ENCODE measurements at regions not wholly inside any gene's neighbourhood (a gene's known extent, or its start where the extent isn't known, plus 50 kb on each side); places are given as distances from the start of the nearest gene placed in this dataset.

DNA sequence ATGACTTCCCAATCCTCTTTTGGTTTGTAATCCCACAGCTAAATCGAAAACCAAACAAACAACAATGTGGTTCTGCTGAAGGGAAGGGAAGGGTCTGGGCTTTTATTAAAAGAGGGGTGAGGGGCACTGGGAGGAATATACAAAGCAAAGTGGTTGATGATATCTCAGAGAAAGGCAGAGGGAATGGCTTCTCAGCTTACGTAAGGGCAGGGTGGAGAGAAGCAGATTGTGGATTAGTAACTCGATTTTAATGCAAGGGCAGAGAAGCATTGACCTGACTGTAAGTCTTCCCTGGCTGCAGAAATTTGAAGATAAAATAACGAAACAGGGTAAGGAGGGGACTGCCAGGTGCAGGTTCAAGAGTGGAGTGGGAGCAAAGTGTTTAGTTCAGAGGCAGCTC lies 438.2 kb upstream of the LRRC7 start:
- Histone ChIP-seq H3K27ac (ENCODE audit: low read depth, low read length, severe bottlenecking) (no peak overlapping the region), H3K4me1 (ENCODE audit: control insufficient read depth, insufficient read depth, low read length, poor library complexity, severe bottlenecking) (no peaks in the 10 kb centered on the region), H3K9me3 (ENCODE audit: control insufficient read depth, low read length) (no peaks in the 10 kb centered on the region), H3K4me3 (ENCODE audit: extremely low read depth, insufficient read depth, low read length, poor library complexity, severe bottlenecking) (no peak overlapping the region), H3K36me3 (ENCODE audit: control insufficient read depth, insufficient read depth, low read length) (no peaks in the 10 kb centered on the region)
- 82 to 83% methylated on average over 3 of the region's 4 CpGs for WGBS, 2 experiments (ENCODE audit: insufficient coverage in 2 of 2)

DNA sequence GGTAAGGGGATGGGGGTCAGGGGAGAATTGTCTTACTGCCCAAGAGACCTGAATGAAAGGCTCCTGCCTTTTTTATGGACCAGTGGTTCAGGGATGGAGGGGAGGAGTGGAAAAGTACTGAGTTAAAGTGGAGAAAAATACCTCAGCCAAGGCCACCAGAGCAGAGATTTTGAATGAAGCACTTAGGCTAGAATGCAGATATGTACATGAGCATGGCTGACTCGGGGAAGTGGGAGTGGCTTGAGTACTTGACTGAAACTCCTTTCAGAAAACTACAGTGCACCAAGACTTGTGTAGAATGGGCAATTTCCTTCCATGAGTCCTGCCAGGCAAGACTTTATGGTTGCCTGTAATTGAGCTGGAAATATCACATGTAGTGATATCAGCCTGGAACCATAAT lies 429.6 kb upstream of the LRRC7 start:
- WGBS, 2 experiments (ENCODE audit: insufficient coverage in 2 of 2): 83 to 100% methylated on average over 1 of the region's 1 CpG

DNA sequence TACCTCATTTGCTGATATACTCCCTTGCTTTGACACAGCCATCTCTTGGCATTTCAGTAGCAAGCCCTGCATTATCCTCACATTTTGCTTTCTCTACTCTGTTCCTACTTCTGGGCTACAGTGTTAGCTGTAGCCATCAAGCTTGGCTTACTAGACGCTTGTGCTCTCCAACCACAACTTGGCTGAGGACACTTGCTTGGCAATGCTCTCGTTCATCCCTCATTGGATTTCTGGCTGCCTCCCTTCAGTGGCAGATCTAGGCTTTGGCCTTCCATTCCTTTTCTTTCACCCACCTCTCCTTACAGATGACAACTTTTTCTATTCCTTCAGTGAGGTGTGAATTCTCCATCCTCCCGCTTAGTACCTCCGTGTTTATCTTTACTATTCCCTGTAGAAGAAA lies 428.7 kb upstream of the LRRC7 start:
- no peaks in the 10 kb centered on the region for H3K9me3 ChIP-seq (ENCODE audit: control insufficient read depth, low read length)
- H3K27ac ChIP-seq (ENCODE audit: low read depth, low read length, severe bottlenecking): no peak overlapping the region
- 87 to 89% methylated on average over 2 of the region's 4 CpGs for WGBS, 2 experiments (ENCODE audit: insufficient coverage in 2 of 2)
- H3K4me1 ChIP-seq (ENCODE audit: control insufficient read depth, insufficient read depth, low read length, poor library complexity, severe bottlenecking): no peaks in the 10 kb centered on the region
- no peaks in the 10 kb centered on the region for H3K36me3 ChIP-seq (ENCODE audit: control insufficient read depth, insufficient read depth, low read length)
- H3K4me3 ChIP-seq (ENCODE audit: extremely low read depth, insufficient read depth, low read length, poor library complexity, severe bottlenecking): no peak overlapping the region

More for the DNA sequence above, 429.6 kb upstream of the LRRC7 start:
- Histone ChIP-seq H3K36me3 (ENCODE audit: control insufficient read depth, insufficient read depth, low read length) (no peaks in the 10 kb centered on the region), H3K4me1 (ENCODE audit: control insufficient read depth, insufficient read depth, low read length, poor library complexity, severe bottlenecking) (no peaks in the 10 kb centered on the region), H3K9me3 (ENCODE audit: control insufficient read depth, low read length) (no peaks in the 10 kb centered on the region), H3K27ac (ENCODE audit: low read depth, low read length, severe bottlenecking) (no peak overlapping the region), H3K4me3 (ENCODE audit: extremely low read depth, insufficient read depth, low read length, poor library complexity, severe bottlenecking) (no peak overlapping the region)

DNA sequence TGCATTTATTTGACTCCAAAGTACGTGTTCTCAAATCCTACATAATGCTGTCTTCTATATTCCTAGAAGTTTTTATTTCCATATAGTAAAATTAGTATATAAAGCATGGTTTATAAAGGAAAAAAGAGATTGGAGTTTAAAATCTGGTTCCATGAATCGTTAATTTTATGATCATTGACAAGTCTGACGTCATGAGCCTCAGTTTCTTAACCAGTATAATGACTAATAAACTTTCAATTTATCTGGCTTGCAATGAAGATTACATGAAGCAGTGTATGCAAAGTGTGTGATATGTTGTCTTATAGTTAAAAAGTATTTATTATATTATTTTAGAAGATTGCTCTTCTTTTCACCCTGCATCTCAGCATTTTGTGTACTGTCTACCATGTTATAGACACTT lies 421.4 kb upstream of the LRRC7 start:
- Histone ChIP-seq H3K27ac (ENCODE audit: low read depth, low read length, severe bottlenecking) (no peak overlapping the region), H3K4me1 (ENCODE audit: control insufficient read depth, insufficient read depth, low read length, poor library complexity, severe bottlenecking) (no peaks in the 10 kb centered on the region), H3K9me3 (ENCODE audit: control insufficient read depth, low read length) (no peaks in the 10 kb centered on the region), H3K4me3 (ENCODE audit: extremely low read depth, insufficient read depth, low read length, poor library complexity, severe bottlenecking) (no peak overlapping the region), H3K36me3 (ENCODE audit: control insufficient read depth, insufficient read depth, low read length) (no peaks in the 10 kb centered on the region)
- no CpG with 5 or more reads among the region's 3 CpGs for WGBS, 2 experiments (ENCODE audit: insufficient coverage in 2 of 2)

DNA sequence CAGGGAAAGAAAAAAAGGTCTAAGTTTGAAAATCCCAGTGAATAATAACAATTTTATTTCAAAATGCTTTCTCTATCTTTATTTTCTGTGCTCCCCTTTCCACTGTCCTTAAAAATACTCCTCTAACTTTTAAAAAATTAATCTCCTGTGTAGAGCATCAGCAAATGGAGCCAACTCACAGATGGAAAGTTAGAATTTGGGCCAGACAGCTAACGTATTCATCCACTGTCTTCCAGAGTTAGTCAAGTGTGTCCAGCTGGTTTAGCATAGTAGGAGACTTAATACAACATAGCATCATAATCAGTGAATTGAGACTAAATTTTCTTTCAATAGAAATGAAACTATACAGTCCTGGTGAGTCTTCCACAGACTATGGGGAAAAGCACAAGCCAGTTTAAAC lies 419.0 kb upstream of the LRRC7 start:
- no peak overlapping the region for H3K4me3 ChIP-seq (ENCODE audit: extremely low read depth, insufficient read depth, low read length, poor library complexity, severe bottlenecking)
- H3K9me3 ChIP-seq (ENCODE audit: control insufficient read depth, low read length): no peaks in the 10 kb centered on the region
- H3K27ac ChIP-seq (ENCODE audit: low read depth, low read length, severe bottlenecking): no peak overlapping the region
- no peaks in the 10 kb centered on the region for H3K4me1 ChIP-seq (ENCODE audit: control insufficient read depth, insufficient read depth, low read length, poor library complexity, severe bottlenecking)
- H3K36me3 ChIP-seq (ENCODE audit: control insufficient read depth, insufficient read depth, low read length): no peaks in the 10 kb centered on the region
- no CpG with 5 or more reads among the region's 1 CpG for WGBS, 2 experiments (ENCODE audit: insufficient coverage in 2 of 2)

DNA sequence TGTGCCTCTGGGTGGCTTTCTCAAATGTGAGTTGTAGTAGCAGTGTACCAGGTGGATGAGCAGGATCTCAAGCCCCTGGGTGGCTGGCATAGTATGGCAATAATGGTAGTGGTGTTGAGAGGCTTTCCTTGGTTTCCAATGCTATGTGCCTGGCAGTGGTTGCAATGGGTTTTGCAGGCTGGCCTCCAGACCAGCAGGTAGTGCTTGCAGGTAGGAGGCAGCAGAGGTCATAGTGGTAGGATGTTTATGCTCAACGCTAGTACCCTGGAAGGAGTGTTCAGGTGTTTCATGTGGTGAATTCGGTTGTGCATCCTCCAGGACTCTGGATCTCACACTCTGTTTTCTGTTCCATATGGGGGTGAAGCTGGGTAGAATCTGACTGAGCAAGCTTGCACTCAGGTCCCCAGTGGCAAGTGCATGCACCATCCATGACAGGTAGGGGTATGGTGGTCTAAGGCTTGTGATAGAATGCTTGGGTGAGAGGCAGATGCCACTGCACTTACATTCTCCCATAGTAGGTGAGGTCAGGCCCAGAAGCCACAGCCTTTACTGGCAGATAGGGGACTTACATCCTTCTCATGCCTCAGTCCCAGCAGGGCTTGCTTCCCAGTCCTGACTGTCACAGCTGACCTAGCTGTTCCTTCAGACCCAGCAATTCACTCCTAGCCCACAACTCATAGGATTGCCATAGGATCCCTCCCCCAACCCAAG lies 410.5 kb upstream of the LRRC7 start:
- H3K9me3 ChIP-seq (ENCODE audit: control insufficient read depth, low read length): no peaks in the 10 kb centered on the region
- 77 to 88% methylated on average over 1 to 2 of the region's 2 CpGs for WGBS, 2 experiments (ENCODE audit: insufficient coverage in 2 of 2)
- no peaks in the 10 kb centered on the region for H3K4me1 ChIP-seq (ENCODE audit: control insufficient read depth, insufficient read depth, low read length, poor library complexity, severe bottlenecking)
- H3K27ac ChIP-seq (ENCODE audit: low read depth, low read length, severe bottlenecking): no peak overlapping the region
- H3K4me3 ChIP-seq (ENCODE audit: extremely low read depth, insufficient read depth, low read length, poor library complexity, severe bottlenecking): no peak overlapping the region
- no peaks in the 10 kb centered on the region for H3K36me3 ChIP-seq (ENCODE audit: control insufficient read depth, insufficient read depth, low read length)

DNA sequence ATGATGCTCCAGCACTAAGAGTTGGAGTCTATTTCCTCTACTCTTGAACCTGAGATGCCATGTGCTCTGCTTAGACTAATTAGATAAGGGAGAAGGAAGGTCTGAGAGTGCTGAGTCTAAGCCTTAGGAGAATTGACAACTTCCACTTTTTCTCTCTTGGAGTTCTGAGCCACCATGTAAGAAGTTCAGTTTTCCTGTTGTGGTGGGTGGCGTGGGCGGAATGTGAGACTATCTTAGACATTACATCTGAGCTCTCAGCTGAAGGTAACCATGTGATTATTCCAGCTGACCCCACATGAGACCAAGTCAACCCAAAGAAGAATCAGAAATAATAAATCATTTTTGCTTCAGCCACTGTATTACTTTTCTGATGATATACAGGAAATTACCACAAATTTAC lies 404.5 kb upstream of the LRRC7 start:
- Histone ChIP-seq H3K4me3 (ENCODE audit: extremely low read depth, insufficient read depth, low read length, poor library complexity, severe bottlenecking) (no peak overlapping the region), H3K4me1 (ENCODE audit: control insufficient read depth, insufficient read depth, low read length, poor library complexity, severe bottlenecking) (no peaks in the 10 kb centered on the region), H3K36me3 (ENCODE audit: control insufficient read depth, insufficient read depth, low read length) (no peaks in the 10 kb centered on the region), H3K9me3 (ENCODE audit: control insufficient read depth, low read length) (no peaks in the 10 kb centered on the region), H3K27ac (ENCODE audit: low read depth, low read length, severe bottlenecking) (no peak overlapping the region)
- WGBS, 2 experiments (ENCODE audit: insufficient coverage in 2 of 2): no CpG with 5 or more reads among the region's 2 CpGs

DNA sequence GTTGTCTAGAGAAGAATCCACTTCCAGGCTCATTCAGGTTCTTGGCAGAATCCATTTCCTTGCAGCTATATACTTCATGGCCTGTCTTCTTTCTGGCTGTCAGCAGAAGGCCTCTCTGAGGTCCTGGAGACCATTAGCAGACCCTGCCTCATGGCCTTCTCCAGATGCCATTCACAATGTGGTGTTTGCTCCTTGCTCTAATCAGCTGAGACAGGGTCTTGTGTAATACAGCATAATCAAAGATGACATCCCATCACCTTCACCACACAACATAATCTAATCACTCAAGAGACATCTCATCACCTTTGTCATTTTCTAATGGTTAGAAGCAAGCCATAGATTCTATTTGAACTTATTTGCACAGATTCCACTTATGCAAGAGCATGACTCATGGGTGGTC lies 403.9 kb upstream of the LRRC7 start:
- no peaks in the 10 kb centered on the region for H3K4me1 ChIP-seq (ENCODE audit: control insufficient read depth, insufficient read depth, low read length, poor library complexity, severe bottlenecking)
- no peak overlapping the region for H3K4me3 ChIP-seq (ENCODE audit: extremely low read depth, insufficient read depth, low read length, poor library complexity, severe bottlenecking)
- H3K9me3 ChIP-seq (ENCODE audit: control insufficient read depth, low read length): no peaks in the 10 kb centered on the region
- H3K27ac ChIP-seq (ENCODE audit: low read depth, low read length, severe bottlenecking): no peak overlapping the region
- H3K36me3 ChIP-seq (ENCODE audit: control insufficient read depth, insufficient read depth, low read length): no peaks in the 10 kb centered on the region

DNA sequence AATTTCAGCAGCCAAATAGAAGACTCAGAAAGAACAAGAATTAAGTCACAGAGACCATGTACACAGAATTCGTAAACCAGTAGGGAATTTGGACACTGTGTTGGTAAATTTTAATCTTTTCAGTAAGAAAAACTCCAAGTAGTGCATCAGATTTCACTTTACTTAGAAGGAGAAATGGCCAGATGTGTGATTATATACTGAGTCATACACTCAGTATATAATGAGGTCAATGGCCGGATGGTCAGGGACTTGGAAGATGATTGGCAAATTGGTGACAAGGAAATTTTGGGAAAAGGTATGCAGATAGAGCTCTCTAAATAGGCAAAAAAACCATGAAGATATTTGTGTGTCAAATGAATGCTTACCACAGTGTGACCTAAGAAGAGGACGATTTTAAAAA lies 399.8 kb upstream of the LRRC7 start:
- 100% methylated on average over 1 of the region's 3 CpGs for WGBS, 2 experiments (ENCODE audit: insufficient coverage in 2 of 2)
- no peaks in the 10 kb centered on the region for H3K36me3 ChIP-seq (ENCODE audit: control insufficient read depth, insufficient read depth, low read length)
- H3K27ac ChIP-seq (ENCODE audit: low read depth, low read length, severe bottlenecking): no peak overlapping the region
- no peaks in the 10 kb centered on the region for H3K4me1 ChIP-seq (ENCODE audit: control insufficient read depth, insufficient read depth, low read length, poor library complexity, severe bottlenecking)
- H3K9me3 ChIP-seq (ENCODE audit: control insufficient read depth, low read length): peaks cover 5% of the 10 kb centered on the region
- no peak overlapping the region for H3K4me3 ChIP-seq (ENCODE audit: extremely low read depth, insufficient read depth, low read length, poor library complexity, severe bottlenecking)

DNA sequence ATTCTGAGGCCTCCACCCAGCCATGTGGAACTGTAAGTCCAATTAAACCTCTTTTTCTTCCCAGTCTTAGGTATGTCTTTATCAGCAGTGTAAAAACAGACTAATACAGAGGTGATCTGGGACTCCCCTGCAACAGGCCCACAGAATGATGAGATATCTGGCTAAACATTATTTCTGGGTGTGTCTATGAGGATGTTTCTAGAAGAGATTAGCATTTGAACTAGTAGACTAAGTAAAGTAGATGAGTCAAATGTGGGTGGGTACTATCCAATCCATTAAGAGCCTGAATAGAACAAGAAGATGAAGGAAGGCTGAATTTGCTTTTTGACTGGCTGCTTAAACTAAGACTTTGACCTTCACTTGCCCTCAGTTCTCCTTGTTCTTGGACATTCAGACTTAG lies 396.5 kb upstream of the LRRC7 start:
- Histone ChIP-seq H3K9me3 (ENCODE audit: control insufficient read depth, low read length) (peaks cover 5% of the 10 kb centered on the region), H3K4me1 (ENCODE audit: control insufficient read depth, insufficient read depth, low read length, poor library complexity, severe bottlenecking) (no peaks in the 10 kb centered on the region), H3K4me3 (ENCODE audit: extremely low read depth, insufficient read depth, low read length, poor library complexity, severe bottlenecking) (no peak overlapping the region), H3K27ac (ENCODE audit: low read depth, low read length, severe bottlenecking) (no peak overlapping the region), H3K36me3 (ENCODE audit: control insufficient read depth, insufficient read depth, low read length) (no peaks in the 10 kb centered on the region)

DNA sequence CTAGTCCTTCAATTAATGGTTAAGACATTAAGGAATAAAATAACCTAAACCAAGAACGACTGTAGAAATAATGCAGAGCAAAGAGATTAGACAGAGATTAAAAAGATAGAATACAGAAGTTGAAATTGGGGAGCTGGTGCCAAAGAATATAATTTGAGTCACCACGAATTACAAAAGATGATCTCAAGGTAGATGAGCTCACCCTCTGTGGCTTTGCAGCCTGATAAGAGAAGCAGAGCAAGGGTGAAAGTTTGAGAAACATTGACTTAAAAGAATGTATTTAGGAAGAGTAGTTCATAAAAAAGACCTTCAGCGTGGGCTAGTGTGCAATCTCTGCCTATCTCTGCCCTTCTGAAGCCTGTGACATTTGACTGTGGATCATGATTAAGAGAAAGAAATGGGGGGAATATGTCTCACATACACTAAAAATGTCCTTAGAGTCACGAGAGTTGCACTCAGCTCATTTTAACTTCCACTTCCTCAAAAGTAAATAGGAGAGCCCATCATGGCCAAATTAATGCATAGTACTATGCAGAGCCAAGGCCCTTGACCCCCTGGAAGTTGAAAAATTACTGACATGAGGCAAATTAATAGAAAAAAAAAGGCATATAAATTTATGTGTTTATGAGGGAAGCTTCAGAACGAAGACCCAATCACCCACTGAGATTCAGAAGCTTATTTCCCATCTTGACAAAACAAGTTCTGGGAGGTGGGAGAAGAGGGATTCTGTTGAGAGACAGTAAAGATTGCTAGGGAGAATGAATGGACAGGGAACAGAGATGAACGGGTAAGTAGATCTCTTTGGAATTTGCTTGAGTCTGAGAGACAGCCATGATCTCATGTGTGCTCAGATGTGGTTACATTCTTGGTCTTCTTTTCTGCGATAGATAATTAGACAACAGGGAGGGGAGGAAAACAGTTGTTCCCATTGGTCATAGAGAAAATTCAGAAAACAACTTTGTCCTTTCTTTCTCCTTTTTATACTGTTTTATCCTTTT lies 395.4 kb upstream of the LRRC7 start:
- H3K36me3 ChIP-seq (ENCODE audit: control insufficient read depth, insufficient read depth, low read length): no peaks in the 10 kb centered on the region
- peaks cover 5% of the 10 kb centered on the region for H3K9me3 ChIP-seq (ENCODE audit: control insufficient read depth, low read length)
- WGBS, 2 experiments (ENCODE audit: insufficient coverage in 2 of 2): 85 to 97% methylated on average over 2 to 4 of the region's 7 CpGs
- H3K4me3 ChIP-seq (ENCODE audit: extremely low read depth, insufficient read depth, low read length, poor library complexity, severe bottlenecking): no peak overlapping the region
- H3K27ac ChIP-seq (ENCODE audit: low read depth, low read length, severe bottlenecking): no peak overlapping the region
- H3K4me1 ChIP-seq (ENCODE audit: control insufficient read depth, insufficient read depth, low read length, poor library complexity, severe bottlenecking): no peaks in the 10 kb centered on the region
